ENCODE measurements at regions not wholly inside any gene's neighbourhood (a gene's known extent, or its start where the extent isn't known, plus 50 kb on each side); places are given as distances from the start of the nearest gene placed in this dataset.

DNA sequence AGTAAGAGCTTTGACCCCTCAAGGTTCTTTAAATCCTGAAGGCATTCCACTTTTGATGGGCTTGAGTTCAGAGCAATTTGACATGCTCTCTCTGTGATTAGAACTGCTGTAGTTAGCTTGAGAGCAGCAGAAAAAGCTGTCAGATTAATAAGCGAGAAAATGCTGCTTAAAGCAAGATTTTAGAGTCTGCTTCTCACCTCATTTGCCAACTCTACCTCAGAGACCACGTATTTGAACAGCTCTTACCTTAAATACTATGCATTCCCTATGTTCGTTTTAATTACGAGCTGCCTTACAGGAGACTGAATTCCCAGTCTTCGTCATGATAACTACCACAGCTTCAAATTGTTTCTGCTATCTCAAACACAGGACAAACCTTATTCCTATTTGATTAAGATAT is 253.4 kb downstream of the SLITRK6 start:
- no peak for DNase-seq (ENCODE audit: low read depth in 4 of 4, low spot score in 2 of 4)

GRCh38 chr13:85544756-85545155 is 254.5 kb downstream of the SLITRK6 start:
- no peak for DNase-seq (ENCODE audit: low read depth in 4 of 4, low spot score in 2 of 4)

- DNase-seq (ENCODE audit: low read depth in 4 of 4, low spot score in 2 of 4): no peak
Measured at GRCh38 chr13:85543144-85543543, 256.1 kb downstream of the SLITRK6 start.

- no peak for DNase-seq (ENCODE audit: low read depth in 4 of 4, low spot score in 2 of 4)
Measured at GRCh38 chr13:85541476-85541875, 257.7 kb downstream of the SLITRK6 start.

DNA sequence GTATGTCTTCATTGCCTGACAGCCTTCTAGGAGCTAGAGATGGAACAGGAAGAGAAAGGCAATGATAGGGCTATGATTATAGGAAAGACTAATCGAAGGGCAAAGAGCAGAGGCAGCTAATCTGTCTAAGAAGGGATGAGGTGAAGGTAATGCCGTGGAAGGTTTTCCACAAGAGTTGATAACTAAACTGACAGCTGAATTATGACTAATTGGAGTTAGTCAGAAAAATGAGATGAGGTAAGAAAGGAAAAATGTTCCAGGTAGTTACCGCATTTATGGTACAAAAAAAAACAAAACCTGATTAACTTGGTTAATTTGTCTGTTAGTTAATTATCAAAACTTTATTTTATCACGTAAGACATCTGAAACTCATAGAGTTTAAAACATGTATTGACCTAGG is 260.3 kb downstream of the SLITRK6 start:
- no peak for DNase-seq (ENCODE audit: low read depth in 4 of 4, low spot score in 2 of 4)

DNA sequence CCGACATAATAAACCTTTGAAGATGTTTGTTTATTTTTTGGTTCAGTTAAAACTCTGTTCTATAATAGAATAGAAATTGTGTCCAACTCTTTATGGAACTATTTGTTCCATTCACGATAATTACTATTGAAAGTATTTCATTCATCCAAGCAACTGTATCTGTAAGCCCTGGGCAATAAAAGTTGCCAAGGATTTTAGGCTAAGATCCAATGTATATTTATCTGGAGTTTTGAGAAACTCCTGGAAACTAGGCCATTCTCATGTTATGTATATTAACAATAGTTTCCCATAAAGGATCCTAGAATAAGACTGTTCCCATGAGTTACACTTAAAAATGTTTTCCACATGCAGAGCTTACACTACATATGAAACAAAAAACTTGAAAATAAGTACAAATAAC is 261.6 kb downstream of the SLITRK6 start:
- DNase-seq (ENCODE audit: low read depth in 4 of 4, low spot score in 2 of 4): no peak

DNA sequence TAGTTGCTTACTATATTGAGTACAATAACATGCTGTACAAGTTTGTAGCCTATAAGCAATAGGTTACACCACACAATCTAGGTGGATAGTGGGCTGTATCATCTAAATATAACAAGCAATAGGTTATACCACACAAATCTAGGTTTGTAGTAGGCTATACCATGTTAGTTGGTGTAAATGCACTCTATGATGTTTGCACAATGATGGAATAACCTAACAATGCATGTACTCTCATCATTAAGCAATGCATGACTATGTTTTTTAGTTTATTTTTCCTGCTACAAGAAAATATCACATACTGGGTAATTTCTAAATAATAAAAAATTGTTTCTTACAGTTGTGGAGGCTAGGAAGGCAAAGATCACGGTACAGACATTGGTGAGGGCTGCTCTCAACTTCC is 262.5 kb downstream of the SLITRK6 start:
- DNase-seq (ENCODE audit: low read depth in 4 of 4, low spot score in 2 of 4): no peak

DNA sequence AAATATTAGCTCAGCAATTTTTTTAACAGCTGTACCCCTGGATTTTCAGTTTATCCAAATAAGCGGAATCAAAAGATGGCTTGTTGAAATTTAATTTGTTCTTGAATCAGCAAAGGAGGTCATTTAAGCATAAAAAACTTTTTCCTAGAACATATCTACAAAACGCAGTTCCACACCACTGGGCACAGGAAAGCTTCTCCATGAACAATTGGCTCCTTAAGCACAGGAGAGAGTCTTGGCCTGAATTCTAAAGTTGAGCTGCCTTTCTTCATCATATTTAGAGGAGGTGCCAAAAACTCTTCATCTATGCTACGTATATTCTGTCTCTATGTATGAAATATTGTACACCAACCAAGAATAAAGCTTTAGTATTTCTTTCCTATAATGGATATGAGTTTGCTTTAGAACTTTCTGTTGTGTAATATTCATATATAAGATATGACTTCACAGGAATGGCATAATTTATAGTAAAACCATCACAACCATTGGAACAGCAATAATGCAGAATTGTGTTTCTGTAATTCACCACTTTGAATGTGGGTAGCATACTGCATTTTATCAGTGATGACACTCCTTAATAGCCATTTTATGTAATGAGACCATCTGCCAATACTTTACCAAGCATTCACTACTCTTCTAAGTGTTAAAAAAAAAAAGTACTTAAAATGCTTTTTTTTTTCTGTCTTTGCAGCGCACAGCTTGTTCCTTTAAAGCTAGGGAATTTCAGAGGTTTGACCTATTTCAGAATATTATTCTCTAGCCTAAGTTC is 263.7 kb downstream of the SLITRK6 start:
- no peak for DNase-seq (ENCODE audit: low read depth in 4 of 4, low spot score in 2 of 4)

DNA sequence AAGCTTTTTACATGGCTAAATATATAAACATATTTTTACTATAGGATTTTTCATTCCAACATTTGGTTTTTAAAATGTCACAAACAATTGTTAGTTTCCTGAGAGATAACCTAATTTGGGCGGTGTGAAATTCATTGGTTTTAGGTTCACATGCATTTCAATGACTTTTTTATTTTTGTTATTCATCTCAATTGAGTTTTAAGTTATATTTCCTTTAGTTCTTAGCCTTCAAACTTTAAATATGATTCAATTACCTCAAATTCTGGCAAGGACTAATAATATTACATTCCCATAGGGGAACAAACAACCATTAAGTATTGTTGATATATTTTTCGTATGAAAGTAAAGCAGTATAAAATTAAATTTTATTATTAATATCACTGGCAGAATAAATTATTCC is 265.3 kb downstream of the SLITRK6 start:
- DNase-seq (ENCODE audit: low read depth in 4 of 4, low spot score in 2 of 4): no peak

DNA sequence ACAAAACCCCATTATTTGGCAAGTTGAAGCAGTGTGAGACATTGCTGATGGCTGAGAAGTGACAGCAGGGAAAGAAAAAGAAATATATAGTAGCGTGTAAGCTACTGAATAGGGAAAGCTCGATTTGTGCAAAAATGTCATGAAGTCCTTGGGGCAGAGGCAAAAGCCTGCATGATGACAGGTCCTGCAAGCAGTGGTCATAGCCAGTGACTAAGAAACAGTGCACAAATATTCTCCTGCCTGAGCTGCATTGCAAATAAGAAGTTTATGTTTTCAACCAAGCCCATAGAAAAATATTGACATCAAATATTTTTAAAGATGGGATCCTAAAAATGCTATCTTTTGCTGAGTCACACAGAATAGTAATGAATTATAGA is 270.0 kb downstream of the SLITRK6 start:
- no peak for DNase-seq (ENCODE audit: low read depth in 4 of 4, low spot score in 2 of 4)

- no peak for DNase-seq (ENCODE audit: low read depth in 4 of 4, low spot score in 2 of 4)
Measured at GRCh38 chr13:85528491-85529217, 270.6 kb downstream of the SLITRK6 start.

- DNase-seq (ENCODE audit: low read depth in 4 of 4, low spot score in 2 of 4): no peak
Measured at GRCh38 chr13:85527316-85527715, 271.9 kb downstream of the SLITRK6 start.

- DNase-seq (ENCODE audit: low read depth in 4 of 4, low spot score in 2 of 4): no peak
Measured at GRCh38 chr13:85525411-85525810, 273.8 kb downstream of the SLITRK6 start.

DNA sequence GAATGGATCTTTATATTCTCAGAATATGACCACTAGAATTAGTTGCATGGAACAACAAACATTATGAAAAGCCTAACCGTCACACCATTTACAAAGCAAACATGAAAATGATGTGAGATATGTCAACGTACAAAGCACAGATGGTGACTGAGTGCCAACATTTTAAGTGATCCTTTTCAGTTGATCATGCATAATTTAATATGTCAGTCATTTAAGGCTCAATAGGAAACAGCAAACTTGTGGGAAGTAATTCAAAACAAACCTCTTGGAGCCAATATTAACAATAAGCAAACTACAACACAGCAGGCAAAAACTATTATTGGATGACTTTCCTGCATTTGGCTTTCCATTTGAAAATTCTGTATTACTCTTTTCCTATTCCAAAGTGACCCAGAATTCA is 277.6 kb downstream of the SLITRK6 start:
- DNase-seq (ENCODE audit: low read depth in 4 of 4, low spot score in 2 of 4): no peak

- no peak for DNase-seq (ENCODE audit: low read depth in 4 of 4, low spot score in 2 of 4)
Measured at GRCh38 chr13:85520445-85520844, 278.8 kb downstream of the SLITRK6 start.

DNA sequence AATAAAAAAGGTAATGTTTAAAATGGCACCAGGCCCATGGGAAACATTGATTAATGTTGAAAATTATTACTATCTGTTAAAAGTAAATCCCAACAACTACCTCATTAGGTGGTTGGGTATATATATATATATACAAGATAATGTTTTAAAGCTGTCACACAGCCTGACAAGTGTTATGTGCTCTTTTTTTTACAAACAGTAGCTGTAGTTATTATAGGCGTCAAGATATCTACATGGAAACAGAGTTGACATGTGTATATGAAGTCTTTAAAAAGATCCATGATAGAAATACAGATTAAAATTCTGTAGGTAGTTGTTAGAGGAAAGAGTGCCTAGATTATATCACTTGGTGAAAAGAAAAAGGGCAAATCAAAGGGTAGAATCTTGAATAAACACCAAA is 279.9 kb downstream of the SLITRK6 start:
- no peak for DNase-seq (ENCODE audit: low read depth in 4 of 4, low spot score in 2 of 4)

DNA sequence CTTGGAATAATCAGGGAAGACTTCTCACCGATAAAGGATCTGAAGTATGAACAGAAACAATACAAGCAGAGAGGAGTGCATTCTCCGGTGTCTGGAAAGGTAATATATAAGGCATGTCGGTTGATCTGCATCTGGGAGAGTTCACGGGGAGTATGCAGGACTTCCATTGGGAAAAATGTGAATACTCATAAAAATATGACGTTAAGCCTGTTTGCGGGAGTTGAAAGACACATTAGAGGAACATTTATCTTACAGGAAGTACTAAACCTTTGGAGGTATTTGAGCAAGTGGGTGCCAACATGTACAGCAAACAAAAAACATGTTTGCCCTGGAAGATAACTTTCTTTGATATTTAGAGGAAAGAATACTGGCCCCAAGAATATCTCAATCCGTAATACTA is 286.8 kb downstream of the SLITRK6 start:
- no peak for DNase-seq (ENCODE audit: low read depth in 4 of 4, low spot score in 2 of 4)

DNA sequence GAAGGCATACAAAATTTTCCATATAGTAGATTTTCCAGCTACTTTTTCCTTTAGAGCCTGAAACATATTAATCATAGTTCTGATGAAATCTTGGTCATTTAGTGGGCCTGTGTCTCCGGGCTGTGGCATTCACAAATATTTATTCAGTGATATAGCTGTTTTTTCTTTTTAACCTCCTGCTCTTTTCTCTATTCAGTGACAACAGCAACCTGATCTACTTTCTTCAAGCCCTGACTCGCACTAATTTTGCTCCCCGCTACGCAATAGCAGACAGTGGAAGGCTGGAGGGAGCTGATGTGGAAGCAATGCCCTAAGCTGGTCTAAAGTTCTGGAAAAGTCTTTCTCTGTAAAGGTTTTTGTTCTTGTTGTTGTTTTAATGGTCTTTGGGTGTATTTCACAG is 289.7 kb downstream of the SLITRK6 start:
- DNase-seq (ENCODE audit: low read depth in 4 of 4, low spot score in 2 of 4): no peak

- DNase-seq (ENCODE audit: low read depth in 4 of 4, low spot score in 2 of 4): no peak
Measured at GRCh38 chr13:85508683-85509329, 290.4 kb downstream of the SLITRK6 start.

GRCh38 chr13:85503797-85504196 is 295.4 kb downstream of the SLITRK6 start:
- no peak for DNase-seq (ENCODE audit: low read depth in 4 of 4, low spot score in 2 of 4)

DNA sequence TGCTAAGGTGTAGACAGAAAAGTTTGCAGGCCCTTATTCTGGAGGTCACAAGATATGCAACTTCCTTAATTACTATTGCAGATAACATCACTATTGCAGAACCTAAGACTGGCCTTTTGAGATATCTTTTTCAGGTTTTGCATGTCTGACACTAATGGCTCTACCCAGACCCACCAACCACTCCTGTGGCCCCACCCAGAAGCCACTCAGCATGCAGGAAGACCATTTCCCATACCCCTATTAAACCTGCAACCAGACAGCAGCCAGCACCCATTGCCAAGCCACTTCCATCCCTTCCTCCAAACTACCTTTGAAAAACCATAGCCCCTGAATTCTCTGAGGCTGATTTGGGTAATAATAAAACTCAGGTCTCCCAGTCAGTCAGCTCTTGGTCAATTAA is 297.6 kb downstream of the SLITRK6 start:
- no peak for DNase-seq (ENCODE audit: low read depth in 4 of 4, low spot score in 2 of 4)

DNA sequence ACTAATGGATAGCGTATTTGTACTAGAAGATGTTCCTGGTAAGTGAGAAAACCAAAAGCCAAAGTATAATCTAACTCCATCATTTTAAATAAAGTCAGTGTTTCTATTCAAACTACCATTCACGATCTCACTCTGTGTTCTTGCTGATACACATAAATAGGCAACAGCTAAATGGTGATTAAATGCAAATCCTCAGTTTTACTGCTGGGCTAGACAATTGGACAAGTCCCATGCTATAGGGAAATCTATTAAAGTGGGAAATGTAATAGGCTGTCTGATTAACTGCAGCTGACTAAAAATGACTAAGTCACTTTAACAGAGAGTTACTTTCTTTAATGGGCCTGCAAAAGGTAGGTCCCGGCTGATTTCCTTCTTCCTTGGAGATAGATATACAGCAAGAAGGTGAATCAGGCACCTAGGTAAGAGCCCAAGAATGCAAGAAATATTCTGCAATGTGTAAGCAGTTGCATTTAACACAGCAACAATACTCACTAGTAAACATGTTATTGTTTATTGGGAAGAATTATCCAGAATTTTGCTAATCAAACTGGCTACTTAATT is 298.4 kb downstream of the SLITRK6 start:
- DNase-seq (ENCODE audit: low read depth in 4 of 4, low spot score in 2 of 4): no peak
